ENCODE measurements at regions not wholly inside any gene's neighbourhood (a gene's known extent, or its start where the extent isn't known, plus 50 kb on each side); places are given as distances from the start of the nearest gene placed in this dataset.

- no peak for FAIRE-seq
- no peak for TF ChIP-seq POU2F2 (IDR thresholded peaks at IDR 0.05; ENCODE audit: low read depth, low read length)
- no peak for TF ChIP-seq POLR2AphosphoS5 (IDR thresholded peaks at IDR 0.05; ENCODE audit: low read depth, low read length)
- no peak for TF ChIP-seq SPI1 (IDR thresholded peaks at IDR 0.05; ENCODE audit: low read depth, low read length)
- no peak for TF ChIP-seq POLR2A (IDR thresholded peaks at IDR 0.05; ENCODE audit: low read depth, low read length)
- TF ChIP-seq PAX5 (IDR thresholded peaks at IDR 0.05; ENCODE audit: insufficient read depth, low read length, severe bottlenecking): no peak
- TF ChIP-seq TAF1 (IDR thresholded peaks at IDR 0.05; ENCODE audit: low read depth, low read length): no peak
- no peak for DNase-seq (ENCODE audit: insufficient read length, low spot score)
These were observed 501.8 kb upstream of the HS6ST1 start for GRCh38 chr2:128820452-128820851.

DNA sequence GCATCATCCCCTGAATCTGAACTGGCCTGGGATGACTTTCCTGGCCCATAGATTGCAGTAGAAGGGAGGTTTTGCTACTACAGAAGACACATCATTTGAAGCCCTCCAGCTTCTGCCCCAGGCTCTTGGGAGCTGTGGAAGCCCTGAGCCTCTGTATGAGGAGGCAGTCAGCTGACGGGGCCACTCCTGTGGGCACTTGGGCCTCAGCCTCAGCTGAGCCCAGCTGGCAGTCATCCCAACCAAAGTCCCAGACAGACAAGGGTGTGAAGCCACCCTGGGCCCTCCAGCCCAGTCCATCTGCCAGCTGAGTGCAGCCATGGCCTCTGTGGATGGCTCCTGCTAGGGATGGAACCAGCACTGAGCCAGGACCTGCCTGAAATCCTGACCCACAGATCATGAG, 502.3 kb upstream of the HS6ST1 start:
- no peak for DNase-seq (ENCODE audit: insufficient read length, low spot score)
- no peak for FAIRE-seq
- no peak for TF ChIP-seq POU2F2 (IDR thresholded peaks at IDR 0.05; ENCODE audit: low read depth, low read length)
- no peak for TF ChIP-seq PAX5 (IDR thresholded peaks at IDR 0.05; ENCODE audit: insufficient read depth, low read length, severe bottlenecking)
- TF ChIP-seq POLR2A (IDR thresholded peaks at IDR 0.05; ENCODE audit: low read depth, low read length): no peak
- TF ChIP-seq SPI1 (IDR thresholded peaks at IDR 0.05; ENCODE audit: low read depth, low read length): no peak
- TF ChIP-seq POLR2AphosphoS5 (IDR thresholded peaks at IDR 0.05; ENCODE audit: low read depth, low read length): no peak
- TF ChIP-seq TAF1 (IDR thresholded peaks at IDR 0.05; ENCODE audit: low read depth, low read length): no peak

DNA sequence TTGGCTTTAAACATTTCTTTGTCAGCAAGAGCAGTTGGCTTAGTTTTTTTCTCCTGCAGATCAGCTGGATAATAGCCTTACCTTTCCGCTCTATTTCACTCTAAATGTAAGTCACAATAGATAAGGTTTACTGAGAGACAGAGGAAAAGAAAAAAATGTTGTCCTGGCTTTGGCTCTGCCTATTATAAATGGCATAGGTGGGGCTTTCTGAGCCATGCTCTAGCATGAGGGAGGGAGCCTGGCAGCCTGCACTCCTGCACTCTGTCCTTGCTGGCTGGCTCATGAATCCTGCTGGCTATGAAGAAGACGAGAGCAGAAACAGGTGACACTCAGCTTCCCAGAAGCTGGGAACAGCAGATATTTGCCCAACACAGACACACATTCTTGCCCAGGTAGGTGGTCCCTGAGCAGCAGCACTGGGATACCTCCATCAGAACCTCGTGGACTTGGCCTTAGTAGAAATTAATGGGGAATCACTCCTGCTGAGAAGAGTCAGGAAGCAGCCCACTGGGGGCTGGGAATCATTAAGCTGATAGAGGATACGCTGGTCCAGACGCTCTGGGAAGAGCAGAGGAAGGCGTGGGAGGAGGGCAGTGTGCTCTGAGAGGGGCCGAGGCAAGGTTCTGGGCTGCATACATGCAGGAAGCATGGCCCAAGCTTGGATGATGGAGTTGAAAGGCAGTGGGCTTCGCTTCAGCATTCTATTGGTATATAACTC, 514.4 kb upstream of the HS6ST1 start:
- FAIRE-seq: no peak
- no peak for TF ChIP-seq POLR2AphosphoS5 (IDR thresholded peaks at IDR 0.05; ENCODE audit: low read depth, low read length)
- no peak for TF ChIP-seq TAF1 (IDR thresholded peaks at IDR 0.05; ENCODE audit: low read depth, low read length)
- no peak for TF ChIP-seq POLR2A (IDR thresholded peaks at IDR 0.05; ENCODE audit: low read depth, low read length)
- TF ChIP-seq POU2F2 (IDR thresholded peaks at IDR 0.05; ENCODE audit: low read depth, low read length): no peak
- no peak for TF ChIP-seq PAX5 (IDR thresholded peaks at IDR 0.05; ENCODE audit: insufficient read depth, low read length, severe bottlenecking)
- no peak for TF ChIP-seq SPI1 (IDR thresholded peaks at IDR 0.05; ENCODE audit: low read depth, low read length)
- DNase-seq (ENCODE audit: insufficient read length, low spot score): no peak

- DNase-seq (ENCODE audit: insufficient read length, low spot score) (no peak), FAIRE-seq (no peak)
- no peak for TF ChIP-seq TAF1 (IDR thresholded peaks at IDR 0.05; ENCODE audit: low read depth, low read length)
- TF ChIP-seq POLR2A (IDR thresholded peaks at IDR 0.05; ENCODE audit: low read depth, low read length): no peak
- TF ChIP-seq POLR2AphosphoS5 (IDR thresholded peaks at IDR 0.05; ENCODE audit: low read depth, low read length): no peak
- no peak for TF ChIP-seq PAX5 (IDR thresholded peaks at IDR 0.05; ENCODE audit: insufficient read depth, low read length, severe bottlenecking)
- TF ChIP-seq SPI1 (IDR thresholded peaks at IDR 0.05; ENCODE audit: low read depth, low read length): no peak
- TF ChIP-seq POU2F2 (IDR thresholded peaks at IDR 0.05; ENCODE audit: low read depth, low read length): no peak
These were observed 515.0 kb upstream of the HS6ST1 start for GRCh38 chr2:128833664-128834027.

DNA sequence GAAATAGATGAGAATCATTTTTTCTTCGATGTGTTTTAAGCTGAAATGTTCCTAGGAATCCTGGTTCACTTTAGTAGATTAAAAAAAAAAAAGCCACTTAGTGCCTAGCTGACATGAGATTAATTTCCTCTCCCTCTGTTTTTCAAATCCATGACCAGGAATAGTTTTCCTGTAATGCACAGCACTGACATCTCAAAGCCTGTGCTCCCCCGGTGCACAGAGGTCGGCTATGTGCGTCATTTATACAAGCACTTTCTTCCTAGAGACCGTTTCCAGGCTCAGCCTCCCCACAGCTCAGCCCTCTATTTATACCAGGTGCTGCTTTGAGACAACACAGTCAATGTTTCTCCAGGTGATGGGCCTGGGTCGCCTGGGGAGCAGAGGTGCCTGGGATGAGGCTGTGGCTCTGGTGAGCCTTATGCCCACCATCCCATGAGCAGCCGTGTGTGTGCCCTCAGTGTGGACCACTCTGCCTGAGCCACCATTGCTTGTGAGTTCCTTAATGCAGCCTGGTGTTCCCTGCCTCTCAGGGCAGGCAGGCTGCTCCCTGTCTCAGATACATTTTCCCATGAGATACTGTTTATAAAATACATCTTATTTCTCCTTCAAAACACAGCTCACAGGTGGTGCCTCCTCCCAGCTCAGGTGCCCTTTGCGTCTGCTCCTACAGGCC, 515.7 kb upstream of the HS6ST1 start:
- TF ChIP-seq POU2F2 (IDR thresholded peaks at IDR 0.05; ENCODE audit: low read depth, low read length) (no peak), POLR2AphosphoS5 (IDR thresholded peaks at IDR 0.05; ENCODE audit: low read depth, low read length) (no peak), POLR2A (IDR thresholded peaks at IDR 0.05; ENCODE audit: low read depth, low read length) (no peak), PAX5 (IDR thresholded peaks at IDR 0.05; ENCODE audit: insufficient read depth, low read length, severe bottlenecking) (no peak), SPI1 (IDR thresholded peaks at IDR 0.05; ENCODE audit: low read depth, low read length) (no peak), TAF1 (IDR thresholded peaks at IDR 0.05; ENCODE audit: low read depth, low read length) (no peak)
- DNase-seq (ENCODE audit: insufficient read length, low spot score) (no peak), FAIRE-seq (no peak)

DNA sequence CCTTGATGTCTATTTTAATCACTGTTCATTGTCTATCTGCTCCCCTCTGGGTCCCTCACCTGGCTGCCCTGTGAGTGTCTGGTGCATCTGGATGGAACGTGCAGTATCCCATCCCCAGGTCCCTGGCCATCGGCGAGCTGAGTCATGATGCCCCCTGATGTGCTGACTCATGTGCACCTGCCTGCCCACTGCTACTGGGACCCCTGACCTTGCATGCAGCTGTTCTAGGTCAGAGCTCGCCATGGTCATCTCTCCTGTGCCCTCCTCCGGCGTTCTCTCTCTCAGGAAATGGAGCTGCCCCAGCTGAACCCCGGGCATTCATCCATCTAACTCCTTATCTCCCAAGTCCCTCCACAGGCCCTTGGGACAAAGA, 516.2 kb upstream of the HS6ST1 start:
- DNase-seq (ENCODE audit: insufficient read length, low spot score) (no peak), FAIRE-seq (no peak)
- no peak for TF ChIP-seq POLR2AphosphoS5 (IDR thresholded peaks at IDR 0.05; ENCODE audit: low read depth, low read length)
- no peak for TF ChIP-seq POLR2A (IDR thresholded peaks at IDR 0.05; ENCODE audit: low read depth, low read length)
- TF ChIP-seq POU2F2 (IDR thresholded peaks at IDR 0.05; ENCODE audit: low read depth, low read length): no peak
- TF ChIP-seq TAF1 (IDR thresholded peaks at IDR 0.05; ENCODE audit: low read depth, low read length): no peak
- no peak for TF ChIP-seq SPI1 (IDR thresholded peaks at IDR 0.05; ENCODE audit: low read depth, low read length)
- TF ChIP-seq PAX5 (IDR thresholded peaks at IDR 0.05; ENCODE audit: insufficient read depth, low read length, severe bottlenecking): no peak

- no peak for FAIRE-seq
- DNase-seq (ENCODE audit: insufficient read length, low spot score): no peak
- TF ChIP-seq POU2F2 (IDR thresholded peaks at IDR 0.05; ENCODE audit: low read depth, low read length) (no peak), POLR2AphosphoS5 (IDR thresholded peaks at IDR 0.05; ENCODE audit: low read depth, low read length) (no peak), TAF1 (IDR thresholded peaks at IDR 0.05; ENCODE audit: low read depth, low read length) (no peak), SPI1 (IDR thresholded peaks at IDR 0.05; ENCODE audit: low read depth, low read length) (no peak), POLR2A (IDR thresholded peaks at IDR 0.05; ENCODE audit: low read depth, low read length) (no peak), PAX5 (IDR thresholded peaks at IDR 0.05; ENCODE audit: insufficient read depth, low read length, severe bottlenecking) (no peak)
These were observed 516.7 kb upstream of the HS6ST1 start for GRCh38 chr2:128835342-128835855.

DNA sequence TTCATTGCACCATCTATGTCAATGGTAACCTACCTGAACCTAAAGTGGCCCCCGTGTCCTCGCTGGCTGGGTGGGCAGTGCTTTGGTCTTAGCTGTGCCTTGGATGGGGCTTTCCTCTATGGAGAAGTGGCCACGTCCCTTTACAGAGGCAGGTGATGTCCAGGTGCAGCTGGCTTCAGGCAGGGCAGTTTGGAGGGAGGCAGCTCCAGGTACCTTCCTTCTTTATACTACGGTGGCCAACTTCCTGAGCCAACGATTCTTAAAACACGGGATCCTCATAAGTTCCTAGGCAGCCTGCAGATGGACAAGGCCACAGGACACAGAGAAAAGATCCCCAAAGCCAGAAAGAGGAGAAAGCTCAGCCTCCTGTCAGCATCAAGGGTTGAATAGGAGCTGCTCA, 517.3 kb upstream of the HS6ST1 start:
- TF ChIP-seq TAF1 (IDR thresholded peaks at IDR 0.05; ENCODE audit: low read depth, low read length): no peak
- TF ChIP-seq POLR2A (IDR thresholded peaks at IDR 0.05; ENCODE audit: low read depth, low read length): no peak
- TF ChIP-seq PAX5 (IDR thresholded peaks at IDR 0.05; ENCODE audit: insufficient read depth, low read length, severe bottlenecking): no peak
- TF ChIP-seq POLR2AphosphoS5 (IDR thresholded peaks at IDR 0.05; ENCODE audit: low read depth, low read length): no peak
- TF ChIP-seq POU2F2 (IDR thresholded peaks at IDR 0.05; ENCODE audit: low read depth, low read length): no peak
- no peak for TF ChIP-seq SPI1 (IDR thresholded peaks at IDR 0.05; ENCODE audit: low read depth, low read length)
- no peak for FAIRE-seq
- DNase-seq (ENCODE audit: insufficient read length, low spot score): no peak

DNA sequence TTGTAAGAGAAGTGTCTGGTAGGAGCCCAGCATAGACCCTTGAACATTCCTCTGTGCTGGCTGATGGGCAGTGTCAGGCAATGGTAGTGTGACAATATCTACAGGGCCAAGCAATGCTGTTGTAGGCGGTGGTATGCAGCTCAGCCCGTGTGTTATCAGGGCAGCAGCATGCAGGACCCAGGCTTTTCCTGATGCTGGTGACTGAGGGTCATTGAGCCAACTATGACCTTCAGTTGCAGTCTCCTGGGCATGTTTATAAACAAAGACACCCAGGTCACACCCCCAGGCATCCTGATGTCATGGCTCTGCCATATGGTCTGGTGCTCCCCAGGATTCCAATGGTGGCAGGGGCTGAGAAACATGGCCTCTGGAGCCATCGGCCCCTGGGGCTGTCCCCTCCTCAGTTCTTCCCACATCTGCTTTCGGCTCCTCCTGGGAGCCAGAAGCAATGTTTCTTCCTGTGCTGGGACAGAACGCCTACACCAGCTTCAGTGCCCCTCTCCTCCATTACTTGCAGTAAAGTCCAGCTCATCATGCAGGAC, 518.0 kb upstream of the HS6ST1 start:
- no peak for DNase-seq (ENCODE audit: insufficient read length, low spot score)
- TF ChIP-seq SPI1 (IDR thresholded peaks at IDR 0.05; ENCODE audit: low read depth, low read length) (no peak), POLR2A (IDR thresholded peaks at IDR 0.05; ENCODE audit: low read depth, low read length) (no peak), TAF1 (IDR thresholded peaks at IDR 0.05; ENCODE audit: low read depth, low read length) (no peak), POU2F2 (IDR thresholded peaks at IDR 0.05; ENCODE audit: low read depth, low read length) (no peak), POLR2AphosphoS5 (IDR thresholded peaks at IDR 0.05; ENCODE audit: low read depth, low read length) (no peak), PAX5 (IDR thresholded peaks at IDR 0.05; ENCODE audit: insufficient read depth, low read length, severe bottlenecking) (no peak)
- no peak for FAIRE-seq
